SK-N-SH treated with all-trans-retinoic acid at 6 μM for 48 hours (cell line): ENCODE measurements at regions not wholly inside any gene's neighbourhood (a gene's known extent, or its start where the extent isn't known, plus 50 kb on each side); places are given as distances from the start of the nearest gene placed in this dataset.

ENCODE experiments used
- ESRRG ChIP-seq: fragments of 250-450 bp; sonication (Bioruptor Pico); IDR thresholded peaks from 2 replicates; pipeline ENCODE4 v1.6.1; 2021; ENCODE audit warnings: mild to moderate bottlenecking
- OSR1 ChIP-seq: fragments of 250-450 bp; sonication (Bioruptor Pico); IDR thresholded peaks from 2 replicates; pipeline ENCODE4 v1.8.0; 2022; ENCODE audit warnings: moderate library complexity, mild to moderate bottlenecking, inconsistent platforms
- RARB ChIP-seq: fragments of 250-450 bp; sonication (Bioruptor Pico); IDR thresholded peaks from 2 replicates; pipeline ENCODE4 v1.8.0; 2021; ENCODE audit warnings: mild to moderate bottlenecking, moderate library complexity
- ZFP3 ChIP-seq: fragments of 250-450 bp; sonication (Bioruptor Pico); IDR thresholded peaks from 2 replicates; pipeline ENCODE4 v1.5.0; 2020; ENCODE audit warnings: mild to moderate bottlenecking, moderate library complexity
- ZFP30 ChIP-seq: fragments of 450-650 bp; formaldehyde crosslinking; IDR thresholded peaks from 2 replicates; pipeline ENCODE4 v1.5.0; 2022; ENCODE audit warnings: mild to moderate bottlenecking, moderate library complexity
- ZNF70 ChIP-seq: fragments of 450-650 bp; formaldehyde crosslinking; IDR thresholded peaks from 2 replicates; pipeline ENCODE4 v1.5.0; 2020; ENCODE audit warnings: mild to moderate bottlenecking, moderate library complexity
- TF ChIP-seq, protein P1 (sequence below): fragments of 250-450 bp; sonication (Bioruptor Pico); IDR thresholded peaks from 2 replicates; pipeline ENCODE4 v1.8.0; 2020; ENCODE audit warnings: mild to moderate bottlenecking, moderate library complexity, borderline replicate concordance

- TF ChIP-seq OSR1 (CRISPR knock-in tag) = no peak
- no peak for TF ChIP-seq ZNF70 (CRISPR knock-in tag)
- TF ChIP-seq, protein P1, sequence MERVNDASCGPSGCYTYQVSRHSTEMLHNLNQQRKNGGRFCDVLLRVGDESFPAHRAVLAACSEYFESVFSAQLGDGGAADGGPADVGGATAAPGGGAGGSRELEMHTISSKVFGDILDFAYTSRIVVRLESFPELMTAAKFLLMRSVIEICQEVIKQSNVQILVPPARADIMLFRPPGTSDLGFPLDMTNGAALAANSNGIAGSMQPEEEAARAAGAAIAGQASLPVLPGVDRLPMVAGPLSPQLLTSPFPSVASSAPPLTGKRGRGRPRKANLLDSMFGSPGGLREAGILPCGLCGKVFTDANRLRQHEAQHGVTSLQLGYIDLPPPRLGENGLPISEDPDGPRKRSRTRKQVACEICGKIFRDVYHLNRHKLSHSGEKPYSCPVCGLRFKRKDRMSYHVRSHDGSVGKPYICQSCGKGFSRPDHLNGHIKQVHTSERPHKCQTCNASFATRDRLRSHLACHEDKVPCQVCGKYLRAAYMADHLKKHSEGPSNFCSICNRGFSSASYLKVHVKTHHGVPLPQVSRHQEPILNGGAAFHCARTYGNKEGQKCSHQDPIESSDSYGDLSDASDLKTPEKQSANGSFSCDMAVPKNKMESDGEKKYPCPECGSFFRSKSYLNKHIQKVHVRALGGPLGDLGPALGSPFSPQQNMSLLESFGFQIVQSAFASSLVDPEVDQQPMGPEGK (CRISPR knock-in tag) = no peak
- no peak for TF ChIP-seq RARB (CRISPR knock-in tag)
- no peak for TF ChIP-seq ESRRG
- TF ChIP-seq ZFP30 = no peak
- TF ChIP-seq ZFP3 (CRISPR knock-in tag) = no peak
Observed at GRCh38 chr2:18641823-18642222, 52.5 kb upstream of the NT5C1B start.
